Mucosa of rectum (tissue), 2 donors: ENCODE measurements at regions not wholly inside any gene's neighbourhood (a gene's known extent, or its start where the extent isn't known, plus 50 kb on each side); places are given as distances from the start of the nearest gene placed in this dataset.
"Not testable (repeated sequence)": the region's sequence is repeated elsewhere in the genome, so short reads cannot be mapped to it uniquely, and the experiment has no call there.

Source experiments
- H3K27ac ChIP-seq, 2 donors: one replicate each; pipeline ENCODE4 v1.7.0; 2013; ENCODE audit warnings: inconsistent platforms in 2 of 2, low read depth in 2 of 2, low read length in 2 of 2
- H3K27me3 ChIP-seq, 2 donors: one replicate each; pipeline ENCODE4 v1.7.0; 2013; ENCODE audit warnings: low read length in 2 of 2; ENCODE audit not compliant: control insufficient read depth in 2 of 2, insufficient read depth in 2 of 2
- H3K36me3 ChIP-seq, 2 donors: one replicate each; pipeline ENCODE4 v1.7.0; 2013; ENCODE audit warnings: low read length in 2 of 2; ENCODE audit not compliant: control insufficient read depth in 2 of 2, insufficient read depth in 2 of 2
- H3K4me1 ChIP-seq, 2 donors: one replicate each; pipeline ENCODE4 v1.7.0; 2013; ENCODE audit warnings: low read length in 2 of 2, mild to moderate bottlenecking in 1 of 2; ENCODE audit not compliant: control insufficient read depth in 2 of 2, insufficient read depth in 2 of 2
- H3K4me3 ChIP-seq, 2 donors: one replicate each; pipeline ENCODE4 v1.7.0; 2013; ENCODE audit warnings: low read length in 2 of 2
- H3K9ac ChIP-seq, 2 donors: one replicate each; pipeline ENCODE4 v1.7.0; 2013; ENCODE audit warnings: low read length in 2 of 2, low read depth in 1 of 2, mild to moderate bottlenecking in 1 of 2
- H3K9me3 ChIP-seq, 2 donors: one replicate each; pipeline ENCODE4 v1.7.0; 2013; ENCODE audit warnings: low read length in 2 of 2; ENCODE audit not compliant: control insufficient read depth in 2 of 2
- donor health status: healthy.
- donor health status: Normal muscosa, but diverticular disease.

DNA sequence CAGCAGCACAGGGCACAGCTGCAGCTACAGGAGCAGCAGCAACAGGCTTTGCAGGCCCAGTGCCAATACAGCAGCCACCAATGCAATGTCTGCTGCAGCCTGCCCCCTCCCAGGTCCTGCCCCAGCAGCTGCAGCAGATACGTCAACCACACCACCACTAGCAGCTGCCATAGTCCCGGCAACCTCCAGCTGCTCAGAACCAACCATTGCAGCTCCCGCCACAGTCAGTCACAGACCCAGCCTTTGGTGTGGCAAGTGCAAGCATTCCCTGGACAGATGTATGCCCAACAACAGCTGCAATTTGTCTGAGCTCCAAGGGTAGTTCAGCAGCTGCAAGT is 53.3 kb upstream of the TUBA3E start:
- H3K9ac ChIP-seq = no peak overlapping the region
- no peaks in the 10 kb centered on the region for H3K27me3 ChIP-seq
- no peak overlapping the region for H3K27ac ChIP-seq
- H3K36me3 ChIP-seq = no peaks in the 10 kb centered on the region
- H3K4me1 ChIP-seq = no peaks in the 10 kb centered on the region
- H3K4me3 ChIP-seq = no peak overlapping the region
- no peaks in the 10 kb centered on the region for H3K9me3 ChIP-seq

DNA sequence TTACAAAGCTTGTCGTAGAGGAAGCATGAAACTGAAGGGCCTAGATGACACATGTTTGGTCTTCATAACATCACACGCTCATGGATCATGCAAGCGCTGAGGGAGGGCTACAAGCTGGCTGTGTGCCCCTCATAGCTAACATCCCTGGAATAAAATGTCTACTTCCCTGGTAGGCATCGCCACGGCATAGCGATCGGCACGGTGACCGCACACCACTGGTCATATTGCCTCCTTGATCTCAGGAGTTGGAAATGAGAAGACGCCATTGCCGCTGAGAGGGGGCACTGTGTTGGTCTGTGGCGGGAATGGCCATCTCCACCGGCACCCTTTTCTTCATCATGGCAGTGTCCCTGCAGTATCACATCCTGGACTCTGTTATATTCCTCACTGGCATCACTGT is 50.1 kb upstream of the TUBA3E start:
- H3K27ac ChIP-seq, H3K27me3 ChIP-seq, H3K4me3 ChIP-seq, H3K9ac ChIP-seq, H3K9me3 ChIP-seq, H3K36me3 ChIP-seq, H3K4me1 ChIP-seq: not testable (repeated sequence)
